Esophagus squamous epithelium (tissue), 5 donors: ENCODE measurements at regions not wholly inside any gene's neighbourhood (a gene's known extent, or its start where the extent isn't known, plus 50 kb on each side); places are given as distances from the start of the nearest gene placed in this dataset.
"Not testable (repeated sequence)": the region's sequence is repeated elsewhere in the genome, so short reads cannot be mapped to it uniquely, and the experiment has no call there.

Experiments
- DNase-seq: peaks from one replicate; lab custom pipeline; 2025; lab: John Stamatoyannopoulos, UW
- H3K27ac ChIP-seq, 4 donors: fragments of 200-600 bp; sonication (generic); one replicate each; pipeline ENCODE4 v1.5.1; 2016 to 2019; ENCODE audit warnings: mild to moderate bottlenecking in 1 of 4
- H3K27me3 ChIP-seq, 4 donors: fragments of 200-600 bp; sonication (generic); 1 replicate in 3 of 4; 2 replicates in 1 of 4; pipeline versions ENCODE4 v1.5.1 to v1.6.0; 2017 to 2021; ENCODE audit warnings: antibody characterized with exemption in 1 of 4
- H3K36me3 ChIP-seq, 3 donors: fragments of 200-600 bp; sonication (generic); one replicate each; pipeline ENCODE4 v1.5.1; 2016 to 2019
- H3K4me1 ChIP-seq, 3 donors: fragments of 200-600 bp; sonication (generic); one replicate each; pipeline ENCODE4 v1.5.1; 2017 to 2019
- H3K4me3 ChIP-seq, 4 donors: fragments of 200-600 bp; sonication (generic); 1 replicate in 3 of 4; 2 replicates in 1 of 4; pipeline ENCODE4 v1.5.1; 2016 to 2019; ENCODE audit warnings: mild to moderate bottlenecking in 2 of 4, moderate library complexity in 1 of 4
- H3K9me3 ChIP-seq, 3 donors: fragments of 200-600 bp; sonication (generic); one replicate each; pipeline ENCODE4 v1.5.1; 2016 to 2019
- POLR2A ChIP-seq, 4 donors: fragments of 450-650 bp; IDR thresholded peaks; one replicate each; pipeline ENCODE4 v1.6.1; 2017; ENCODE audit warnings: antibody characterized with exemption in 4 of 4, mild to moderate bottlenecking in 4 of 4, moderate library complexity in 3 of 4
- WGBS, 2 donors: methylation state at CpG; one replicate each; pipeline ENCODE4 v1.1.5; 2018; 5-methylcytosine and 5-hydroxymethylcytosine counted together
- intact Hi-C: fragments of 100-400 bp; cut with DNase I; formaldehyde crosslinking; loops from one replicate; pipeline ENCODE4 v1.15.0; 2022
- TF ChIP-seq, protein P1 (sequence below), 6 experiments: fragments of 450-650 bp in 4 of 6; fragments of 200-600 bp in 2 of 6; sonication (generic) in 2 of 6; IDR thresholded peaks; one replicate each; pipeline ENCODE4 v1.5.1; 2016 to 2019; ENCODE audit warnings: antibody characterized with exemption in 6 of 6, mild to moderate bottlenecking in 4 of 6, moderate library complexity in 4 of 6
- donor health status: DM: yes; HTN: yes; CAD: no.

DNA sequence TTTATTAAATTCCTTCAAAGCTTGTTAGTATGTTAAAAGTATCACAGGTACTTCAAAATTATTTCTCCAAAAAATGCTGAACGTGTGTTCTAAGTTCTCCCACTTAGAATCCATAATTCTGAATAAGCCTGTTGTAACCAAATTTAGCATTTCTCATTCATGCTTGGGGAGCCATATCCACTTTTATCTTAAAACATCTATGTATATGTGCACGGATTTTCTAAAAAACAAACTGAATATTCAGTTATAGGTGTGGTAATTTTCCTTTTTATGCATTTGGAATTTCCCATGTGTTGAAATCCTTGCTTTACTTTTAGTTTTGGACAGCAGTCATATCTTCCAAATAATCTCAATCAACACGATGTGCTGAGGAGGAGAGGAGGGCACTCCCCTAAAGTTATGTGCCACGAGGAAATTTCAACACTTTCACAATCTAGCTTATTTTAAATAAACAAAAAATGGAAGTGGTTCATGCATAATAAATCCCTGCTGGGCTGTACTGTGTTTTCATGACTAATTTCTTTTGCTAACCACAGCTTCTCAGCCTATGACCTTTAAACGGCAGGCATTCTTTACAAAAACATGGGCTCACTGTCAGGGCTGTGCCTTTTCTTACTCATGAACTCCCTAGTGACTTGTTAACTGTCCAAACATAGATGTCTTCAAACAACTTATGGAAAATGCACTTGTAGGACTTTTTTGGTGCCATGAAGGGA lies 380.3 kb upstream of the SEMA3C start:
- DNase-seq: no peak
- Histone ChIP-seq H3K27me3 (no peaks in the 10 kb centered on the region), H3K9me3 (no peaks in the 10 kb centered on the region), H3K27ac (peak overlapping the region in 1 of 4 donors; percentile 11), H3K4me3 (no peak overlapping the region), H3K4me1 (peaks cover 0 to 18% (median 6%) of the 10 kb centered on the region in 3 donors), H3K36me3 (no peaks in the 10 kb centered on the region)
- TF ChIP-seq, protein P1, sequence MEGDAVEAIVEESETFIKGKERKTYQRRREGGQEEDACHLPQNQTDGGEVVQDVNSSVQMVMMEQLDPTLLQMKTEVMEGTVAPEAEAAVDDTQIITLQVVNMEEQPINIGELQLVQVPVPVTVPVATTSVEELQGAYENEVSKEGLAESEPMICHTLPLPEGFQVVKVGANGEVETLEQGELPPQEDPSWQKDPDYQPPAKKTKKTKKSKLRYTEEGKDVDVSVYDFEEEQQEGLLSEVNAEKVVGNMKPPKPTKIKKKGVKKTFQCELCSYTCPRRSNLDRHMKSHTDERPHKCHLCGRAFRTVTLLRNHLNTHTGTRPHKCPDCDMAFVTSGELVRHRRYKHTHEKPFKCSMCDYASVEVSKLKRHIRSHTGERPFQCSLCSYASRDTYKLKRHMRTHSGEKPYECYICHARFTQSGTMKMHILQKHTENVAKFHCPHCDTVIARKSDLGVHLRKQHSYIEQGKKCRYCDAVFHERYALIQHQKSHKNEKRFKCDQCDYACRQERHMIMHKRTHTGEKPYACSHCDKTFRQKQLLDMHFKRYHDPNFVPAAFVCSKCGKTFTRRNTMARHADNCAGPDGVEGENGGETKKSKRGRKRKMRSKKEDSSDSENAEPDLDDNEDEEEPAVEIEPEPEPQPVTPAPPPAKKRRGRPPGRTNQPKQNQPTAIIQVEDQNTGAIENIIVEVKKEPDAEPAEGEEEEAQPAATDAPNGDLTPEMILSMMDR (IDR thresholded peaks at IDR 0.05): no peak
- TF ChIP-seq POLR2A (IDR thresholded peaks at IDR 0.05): no peak
- 11 to 14% methylated on average over 5 of the region's 5 CpGs for WGBS, 2 donors
- intact Hi-C loops: no loop called here

DNA sequence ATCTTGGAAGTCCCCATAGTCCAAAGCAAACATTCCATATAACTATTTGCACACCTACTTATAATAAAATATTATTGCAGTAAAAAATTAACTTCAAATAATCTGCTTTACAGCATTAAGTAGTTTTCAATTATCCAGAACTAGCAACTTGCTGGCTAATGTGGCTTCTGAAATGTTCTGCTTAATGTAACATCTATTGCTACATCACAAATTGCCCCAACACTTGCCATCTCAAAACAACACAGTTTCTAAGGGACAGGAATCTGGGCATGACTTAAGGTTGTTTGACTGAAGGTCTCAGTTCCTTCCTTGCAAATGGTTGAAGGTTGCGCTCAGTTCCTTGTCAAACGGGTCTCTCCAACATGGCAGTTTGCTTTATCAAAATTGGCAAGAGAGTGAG lies 378.5 kb upstream of the SEMA3C start:
- TF ChIP-seq POLR2A (IDR thresholded peaks at IDR 0.05): no peak
- H3K27ac ChIP-seq: no peak overlapping the region
- peaks cover 0 to 18% (median 6%) of the 10 kb centered on the region in 3 donors for H3K4me1 ChIP-seq
- whole genome bisulfite sequencing, 2 donors: 18 to 38% methylated on average over 2 of the region's 2 CpGs
- intact Hi-C loops: no loop called here
- no peak overlapping the region for H3K4me3 ChIP-seq
- H3K36me3 ChIP-seq: no peaks in the 10 kb centered on the region
- H3K27me3 ChIP-seq: no peaks in the 10 kb centered on the region
- DNase-seq: no peak
- H3K9me3 ChIP-seq: no peaks in the 10 kb centered on the region

DNA sequence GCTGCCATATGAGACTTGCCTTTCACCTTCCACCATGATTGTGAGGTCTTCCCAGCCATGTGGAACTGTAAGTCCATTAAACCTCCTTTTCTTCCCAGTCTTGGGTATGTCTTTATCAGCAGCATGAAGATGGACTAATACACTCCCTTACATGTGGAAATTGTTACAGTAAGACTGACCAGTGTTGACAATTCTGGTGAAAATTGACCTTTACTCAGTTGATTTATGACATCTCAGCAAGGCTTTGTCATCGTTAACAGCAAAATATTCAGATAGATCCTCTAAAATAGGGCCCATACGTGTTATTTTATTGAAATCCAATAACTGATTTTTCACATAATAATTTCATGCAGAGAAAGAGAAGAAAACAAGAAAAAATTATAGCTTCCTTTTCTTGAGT lies 377.9 kb upstream of the SEMA3C start:
- TF ChIP-seq, protein P1 (IDR thresholded peaks at IDR 0.05): no peak
- no peak for TF ChIP-seq POLR2A (IDR thresholded peaks at IDR 0.05)
- Histone ChIP-seq H3K27ac (no peak overlapping the region), H3K36me3 (no peaks in the 10 kb centered on the region), H3K9me3 (no peaks in the 10 kb centered on the region), H3K27me3 (no peaks in the 10 kb centered on the region), H3K4me3 (no peak overlapping the region), H3K4me1 (peaks cover 0 to 18% (median 6%) of the 10 kb centered on the region in 3 donors)
- 69 to 84% methylated on average over 2 of the region's 2 CpGs for WGBS, 2 donors
- no peak for DNase-seq
- intact Hi-C loops: no loop called here

DNA sequence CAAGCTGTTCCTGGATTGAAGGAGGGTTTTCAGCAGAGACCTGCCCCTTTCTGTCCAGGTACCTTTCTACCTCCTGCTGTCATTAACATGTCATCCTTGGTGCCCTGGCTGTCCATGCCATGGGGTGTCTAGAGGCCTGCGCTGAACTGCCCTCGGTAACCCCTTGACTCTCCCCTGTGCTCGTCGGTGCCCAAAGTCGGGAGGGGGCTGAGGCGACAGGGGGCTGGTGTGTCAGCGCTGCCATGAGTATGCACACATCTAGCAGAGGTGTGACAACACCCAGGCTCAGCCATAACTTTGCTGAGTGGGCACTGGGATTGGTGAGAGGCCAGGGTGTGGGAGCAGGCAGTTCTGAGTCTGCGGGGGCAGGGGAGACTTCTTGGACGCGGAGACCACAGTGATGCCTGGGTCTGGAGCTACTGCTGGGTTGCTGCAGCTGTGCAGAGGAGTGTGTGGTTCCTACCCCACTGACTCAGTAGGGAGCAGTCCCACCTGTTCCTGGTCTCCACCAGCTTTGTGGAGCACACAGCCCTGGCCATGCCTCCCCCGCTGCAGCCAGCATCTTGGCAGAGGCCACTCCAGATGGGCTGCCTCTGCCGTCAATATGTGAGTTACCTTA lies 376.2 kb upstream of the SEMA3C start:
- H3K9me3 ChIP-seq: no peaks in the 10 kb centered on the region
- WGBS, 2 donors: 77 to 91% methylated on average over 4 to 5 of the region's 12 CpGs
- intact Hi-C loops: no loop called here
- no peak for TF ChIP-seq POLR2A (IDR thresholded peaks at IDR 0.05)
- TF ChIP-seq, protein P1 (IDR thresholded peaks at IDR 0.05): no peak
- H3K27me3 ChIP-seq: no peaks in the 10 kb centered on the region
- no peak overlapping the region for H3K27ac ChIP-seq
- H3K4me1 ChIP-seq: peaks cover 0 to 18% (median 4%) of the 10 kb centered on the region in 3 donors
- no peaks in the 10 kb centered on the region for H3K36me3 ChIP-seq
- DNase-seq: no peak
- no peak overlapping the region for H3K4me3 ChIP-seq

DNA sequence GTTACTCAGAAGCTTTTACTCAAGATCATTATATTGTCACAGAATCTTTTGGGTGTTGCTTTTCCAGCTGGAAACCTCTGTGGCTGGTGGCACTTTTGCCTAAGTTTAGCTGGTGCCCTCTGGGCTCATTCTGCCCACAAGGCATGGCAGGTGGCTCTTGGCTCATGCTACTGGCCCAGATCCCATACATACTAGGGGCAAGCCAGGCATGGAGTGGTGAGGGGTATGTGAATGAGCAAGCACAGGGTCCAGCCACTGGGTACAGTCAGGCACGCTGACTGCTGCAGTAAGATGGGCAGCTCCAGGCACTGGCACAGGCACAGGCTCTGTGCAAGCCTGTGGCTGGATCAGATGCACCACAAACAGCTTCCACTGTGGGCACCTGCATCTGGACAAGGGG lies 375.0 kb upstream of the SEMA3C start:
- no CpG with 5 or more reads among the region's 1 CpG for WGBS, 2 donors
- Histone ChIP-seq H3K27ac (no peak overlapping the region), H3K9me3 (no peaks in the 10 kb centered on the region), H3K4me3 (no peak overlapping the region), H3K4me1 (peaks cover 0 to 6% (median 0%) of the 10 kb centered on the region in 3 donors), H3K27me3 (no peaks in the 10 kb centered on the region), H3K36me3 (no peaks in the 10 kb centered on the region)
- intact Hi-C loops: no loop called here
- no peak for DNase-seq
- TF ChIP-seq POLR2A (IDR thresholded peaks at IDR 0.05): no peak
- TF ChIP-seq, protein P1 (IDR thresholded peaks at IDR 0.05): no peak

DNA sequence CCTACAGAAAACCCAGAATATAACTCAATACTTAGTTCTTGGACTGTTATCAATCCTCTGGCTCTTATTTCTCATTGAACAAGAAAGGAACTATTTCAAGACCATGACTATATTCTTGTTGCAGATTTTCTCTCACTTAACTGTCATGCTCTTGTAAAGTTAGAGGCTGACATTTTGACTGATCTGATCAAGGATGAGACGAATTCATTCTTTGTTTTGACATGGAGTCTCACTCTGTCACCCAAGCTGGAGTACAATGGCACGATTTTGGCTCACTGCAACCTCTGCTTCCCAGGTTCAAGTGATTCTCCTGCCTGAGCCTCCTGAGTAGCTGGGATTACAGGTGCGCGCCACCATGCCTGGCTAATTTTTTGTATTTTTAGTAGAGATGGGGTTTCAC lies 367.9 kb upstream of the SEMA3C start:
- intact Hi-C loops, H3K27me3 ChIP-seq, H3K27ac ChIP-seq, DNase-seq, H3K4me1 ChIP-seq, H3K36me3 ChIP-seq, H3K9me3 ChIP-seq, H3K4me3 ChIP-seq: not testable (repeated sequence)
- 91 to 92% methylated on average over 4 of the region's 4 CpGs for WGBS, 2 donors
